ENCODE measurements at regions not wholly inside any gene's neighbourhood (a gene's known extent, or its start where the extent isn't known, plus 50 kb on each side); places are given as distances from the start of the nearest gene placed in this dataset.

DNA sequence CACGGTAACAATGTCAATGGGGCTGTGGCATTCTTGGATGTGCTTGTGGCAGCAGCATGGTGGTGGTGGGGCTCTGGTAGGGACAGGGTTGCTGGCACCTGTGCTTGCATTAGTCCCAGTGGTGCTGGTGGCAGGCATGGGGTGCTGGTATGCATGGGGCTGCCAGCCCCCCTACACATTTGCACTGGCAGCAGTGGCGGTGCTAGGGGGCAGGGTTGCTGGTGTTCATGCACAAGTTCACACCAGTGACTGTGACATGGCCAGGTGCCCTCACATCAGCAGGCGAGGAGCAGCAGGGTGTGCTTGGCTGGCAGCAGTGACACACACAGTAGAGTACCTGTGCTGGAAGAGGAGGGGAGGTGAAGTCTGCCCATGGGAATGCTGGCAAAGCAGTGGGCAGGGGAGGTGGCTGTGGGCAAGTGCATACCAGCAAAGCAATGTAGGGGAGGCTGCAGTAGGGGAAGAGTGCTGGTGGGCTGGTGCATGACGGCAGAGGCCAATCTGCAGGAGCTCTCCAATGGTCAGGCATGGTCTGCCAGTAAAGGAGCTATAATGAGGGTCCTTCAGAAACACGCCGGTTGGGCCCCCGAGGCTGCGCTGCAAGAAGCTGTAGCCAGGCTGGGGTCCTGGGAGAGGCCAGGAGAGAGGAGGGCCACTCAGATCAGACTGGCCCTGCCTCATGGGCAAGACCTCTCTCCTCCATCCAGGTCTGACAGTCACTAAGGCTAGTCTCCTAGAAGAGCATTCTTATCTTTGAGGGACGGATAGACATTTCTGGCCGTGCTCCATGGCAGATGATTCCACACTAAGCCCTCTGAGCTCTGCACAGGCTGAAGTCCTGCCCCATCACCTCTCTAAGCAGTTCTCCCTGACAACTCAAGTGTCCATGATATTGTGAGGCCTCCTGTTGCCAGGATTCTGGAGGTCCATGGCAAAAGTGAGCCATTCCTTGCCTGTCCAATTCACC, 406.4 kb downstream of the SEMA3D start:
- TF ChIP-seq, protein P1, sequence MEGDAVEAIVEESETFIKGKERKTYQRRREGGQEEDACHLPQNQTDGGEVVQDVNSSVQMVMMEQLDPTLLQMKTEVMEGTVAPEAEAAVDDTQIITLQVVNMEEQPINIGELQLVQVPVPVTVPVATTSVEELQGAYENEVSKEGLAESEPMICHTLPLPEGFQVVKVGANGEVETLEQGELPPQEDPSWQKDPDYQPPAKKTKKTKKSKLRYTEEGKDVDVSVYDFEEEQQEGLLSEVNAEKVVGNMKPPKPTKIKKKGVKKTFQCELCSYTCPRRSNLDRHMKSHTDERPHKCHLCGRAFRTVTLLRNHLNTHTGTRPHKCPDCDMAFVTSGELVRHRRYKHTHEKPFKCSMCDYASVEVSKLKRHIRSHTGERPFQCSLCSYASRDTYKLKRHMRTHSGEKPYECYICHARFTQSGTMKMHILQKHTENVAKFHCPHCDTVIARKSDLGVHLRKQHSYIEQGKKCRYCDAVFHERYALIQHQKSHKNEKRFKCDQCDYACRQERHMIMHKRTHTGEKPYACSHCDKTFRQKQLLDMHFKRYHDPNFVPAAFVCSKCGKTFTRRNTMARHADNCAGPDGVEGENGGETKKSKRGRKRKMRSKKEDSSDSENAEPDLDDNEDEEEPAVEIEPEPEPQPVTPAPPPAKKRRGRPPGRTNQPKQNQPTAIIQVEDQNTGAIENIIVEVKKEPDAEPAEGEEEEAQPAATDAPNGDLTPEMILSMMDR (IDR thresholded peaks at IDR 0.05): no peak
- H3K27me3 Mint-ChIP-seq: no peaks in the 10 kb centered on the region
- ATAC-seq (ENCODE audit: low read depth): no peak
- H3K9me3 Mint-ChIP-seq: peaks cover 2% of the 10 kb centered on the region
- intact Hi-C loops (cut with micrococcal nuclease): no loop called here
- no peaks in the 10 kb centered on the region for H3K4me1 Mint-ChIP-seq
- no peak overlapping the region for H3K4me3 Mint-ChIP-seq
- ChIA-PET CTCF (no interaction called here), POLR2A (no interaction called here)
- DNase-seq: no peak
- no peaks in the 10 kb centered on the region for H3K36me3 Mint-ChIP-seq (ENCODE audit: low read depth)
- no peak overlapping the region for H3K27ac Mint-ChIP-seq

DNA sequence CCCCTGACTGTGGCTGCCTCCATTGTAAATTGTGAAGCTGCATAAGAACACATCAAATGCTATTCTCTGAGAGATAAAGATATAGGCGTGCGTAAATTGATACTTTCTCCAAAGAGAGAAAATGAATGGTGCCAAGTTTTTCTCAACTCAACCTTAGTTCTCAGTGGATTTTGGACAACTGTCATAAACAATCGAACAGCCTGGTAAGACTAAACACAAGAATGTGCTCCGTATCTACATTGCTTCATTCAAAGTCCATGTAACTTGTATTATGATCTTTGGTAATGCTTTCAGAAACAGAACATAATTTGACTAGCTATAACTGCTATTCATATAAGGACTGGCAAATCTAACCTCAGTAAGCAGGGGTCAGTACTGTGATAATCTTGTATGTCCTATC, 429.1 kb downstream of the SEMA3D start:
- DNase-seq (no peak), ATAC-seq (ENCODE audit: low read depth) (no peak)
- intact Hi-C loops (cut with micrococcal nuclease): no loop called here
- H3K4me3 Mint-ChIP-seq: no peak overlapping the region
- no peaks in the 10 kb centered on the region for H3K9me3 Mint-ChIP-seq
- CTCF ChIA-PET: no interaction called here
- TF ChIP-seq, protein P1 (IDR thresholded peaks at IDR 0.05): no peak
- POLR2A ChIA-PET: no interaction called here
- H3K27ac Mint-ChIP-seq: no peak overlapping the region
- H3K36me3 Mint-ChIP-seq (ENCODE audit: low read depth): no peaks in the 10 kb centered on the region
- no peaks in the 10 kb centered on the region for H3K27me3 Mint-ChIP-seq
- H3K4me1 Mint-ChIP-seq: no peaks in the 10 kb centered on the region

DNA sequence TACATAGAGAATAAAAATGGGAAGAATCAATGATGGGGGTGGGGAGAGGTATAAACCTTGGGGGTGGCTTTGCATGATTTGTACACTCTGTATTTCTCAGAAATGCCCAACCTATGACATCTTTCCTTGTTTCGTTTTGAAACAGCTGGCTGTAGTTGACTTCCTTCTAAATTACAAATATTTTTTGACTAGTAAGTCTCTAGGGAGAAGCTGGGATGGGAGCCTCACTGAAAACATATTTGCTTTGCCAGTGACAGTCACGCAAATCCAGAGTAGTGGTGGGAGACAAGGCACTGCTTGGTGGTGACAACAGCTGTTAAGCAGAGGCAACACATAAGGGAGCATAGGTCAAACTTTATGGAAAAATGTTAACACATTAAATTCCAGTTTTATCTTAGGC, 440.5 kb downstream of the SEMA3D start:
- ATAC-seq (ENCODE audit: low read depth): no peak
- Mint-ChIP-seq H3K4me3 (no peak overlapping the region), H3K4me1 (no peaks in the 10 kb centered on the region), H3K9me3 (no peaks in the 10 kb centered on the region), H3K27ac (no peak overlapping the region), H3K36me3 (ENCODE audit: low read depth) (no peaks in the 10 kb centered on the region), H3K27me3 (no peaks in the 10 kb centered on the region)
- TF ChIP-seq, protein P1 (IDR thresholded peaks at IDR 0.05): no peak
- intact Hi-C loops (cut with micrococcal nuclease): no loop called here
- CTCF ChIA-PET: no interaction called here
- no peak for DNase-seq
- POLR2A ChIA-PET: no interaction called here

DNA sequence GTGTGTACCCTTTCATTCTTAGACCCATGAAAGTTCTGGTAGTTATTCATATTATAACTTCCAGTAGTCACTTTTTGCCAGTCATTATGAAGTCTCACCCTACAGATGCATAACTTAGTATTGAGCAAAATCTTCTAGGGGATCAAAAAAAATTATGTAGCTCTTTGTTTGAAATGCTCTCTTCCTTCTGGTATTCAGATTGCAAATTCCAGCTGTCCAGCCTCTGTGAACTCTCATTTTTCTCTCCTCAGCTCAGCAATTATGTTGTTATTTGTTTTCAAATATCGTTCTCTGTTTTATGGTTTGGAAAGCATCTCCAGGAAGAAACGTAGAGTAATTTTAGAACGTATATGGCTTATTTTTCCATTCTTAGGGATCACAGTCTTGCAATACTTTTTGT, 442.5 kb downstream of the SEMA3D start:
- ChIA-PET POLR2A (no interaction called here), CTCF (no interaction called here)
- no peaks in the 10 kb centered on the region for H3K36me3 Mint-ChIP-seq (ENCODE audit: low read depth)
- TF ChIP-seq, protein P1 (IDR thresholded peaks at IDR 0.05): no peak
- H3K27me3 Mint-ChIP-seq: no peaks in the 10 kb centered on the region
- no peak overlapping the region for H3K27ac Mint-ChIP-seq
- H3K4me3 Mint-ChIP-seq: no peak overlapping the region
- H3K4me1 Mint-ChIP-seq: no peaks in the 10 kb centered on the region
- intact Hi-C loops (cut with micrococcal nuclease): no loop called here
- DNase-seq (no peak), ATAC-seq (ENCODE audit: low read depth) (no peak)
- H3K9me3 Mint-ChIP-seq: no peaks in the 10 kb centered on the region

DNA sequence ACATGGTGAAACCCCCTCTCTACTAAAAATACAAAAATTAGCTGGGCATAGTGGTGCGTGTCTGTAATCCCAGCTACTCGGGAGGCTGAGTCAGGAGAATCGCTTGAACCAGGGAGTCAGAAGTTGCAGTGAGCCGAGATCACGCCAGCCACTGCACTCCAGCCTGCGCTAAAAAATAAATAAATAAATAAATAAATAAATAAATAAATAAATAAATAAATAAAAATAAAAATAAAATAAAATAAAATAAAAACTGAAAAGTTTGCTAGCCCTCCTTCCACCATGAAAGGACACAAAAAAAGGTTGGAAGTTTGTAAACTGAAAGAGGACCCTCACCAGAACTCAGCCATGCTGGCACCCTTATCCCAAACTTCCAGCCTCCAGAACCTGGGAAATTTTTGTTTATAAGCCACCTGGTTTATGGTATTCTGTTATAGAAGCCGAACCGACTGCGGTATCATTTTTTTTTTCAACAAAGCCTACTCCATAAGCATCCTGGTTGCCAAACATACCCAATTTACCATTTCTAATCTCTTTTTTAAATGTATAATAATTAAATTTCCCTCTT, 448.2 kb downstream of the SEMA3D start:
- TF ChIP-seq, protein P1 (IDR thresholded peaks at IDR 0.05): no peak
- DNase-seq (no peak), ATAC-seq (ENCODE audit: low read depth) (no peak)
- Mint-ChIP-seq H3K36me3 (ENCODE audit: low read depth) (no peaks in the 10 kb centered on the region), H3K27ac (no peak overlapping the region), H3K4me3 (no peak overlapping the region), H3K27me3 (no peaks in the 10 kb centered on the region), H3K4me1 (no peaks in the 10 kb centered on the region), H3K9me3 (no peaks in the 10 kb centered on the region)
- intact Hi-C loops (cut with micrococcal nuclease): no loop called here
- ChIA-PET POLR2A (no interaction called here), CTCF (no interaction called here)
